Liver (tissue), 3 donors: ENCODE measurements at regions not wholly inside any gene's neighbourhood (a gene's known extent, or its start where the extent isn't known, plus 50 kb on each side); places are given as distances from the start of the nearest gene placed in this dataset.

ENCODE experiments used
- CTCF ChIP-seq: fragments of 150-350 bp; IDR thresholded peaks from 2 replicates; pipeline ENCODE4 v1.5.1; 2017; ENCODE audit warnings: improper control_type of control experiment, low read depth, low read length; ENCODE audit not compliant: missing input control
- EGR1 ChIP-seq, 2 donors: IDR thresholded peaks; 2 replicates each; pipeline ENCODE4 v1.6.1; 2016 to 2018; ENCODE audit warnings: antibody characterized with exemption in 2 of 2, low read depth in 2 of 2
- GABPA ChIP-seq, 2 donors: IDR thresholded peaks in 1 of 2; conservative IDR thresholded peaks in 1 of 2; 2 replicates each; pipeline ENCODE4 v1.6.1; 2016; ENCODE audit warnings: antibody characterized with exemption in 2 of 2, mild to moderate bottlenecking in 1 of 2, moderate library complexity in 1 of 2
- HNF4A ChIP-seq, 2 donors: conservative IDR thresholded peaks; 2 replicates each; pipeline ENCODE4 v1.6.1; 2016; ENCODE audit warnings: antibody characterized with exemption in 2 of 2, mild to moderate bottlenecking in 2 of 2
- RAD21 ChIP-seq, 2 donors: IDR thresholded peaks; 2 replicates each; pipeline ENCODE4 v1.6.1; 2016; ENCODE audit warnings: antibody characterized with exemption in 2 of 2, mild to moderate bottlenecking in 2 of 2
- RXRA ChIP-seq, 2 donors: IDR thresholded peaks; 2 replicates each; pipeline ENCODE4 v1.6.1; 2017 to 2018; ENCODE audit warnings: antibody characterized with exemption in 2 of 2, mild to moderate bottlenecking in 1 of 2
- TAF1 ChIP-seq: conservative IDR thresholded peaks from 2 replicates; pipeline ENCODE4 v1.6.1; 2016; ENCODE audit warnings: antibody characterized with exemption, mild to moderate bottlenecking
- YY1 ChIP-seq: IDR thresholded peaks from 2 replicates; pipeline ENCODE4 v1.6.1; 2016; ENCODE audit warnings: antibody characterized with exemption, mild to moderate bottlenecking
- TF ChIP-seq, protein P1 (sequence below): IDR thresholded peaks from 2 replicates; pipeline ENCODE4 v1.6.1; 2016; ENCODE audit warnings: antibody characterized with exemption, mild to moderate bottlenecking
- TF ChIP-seq, protein P2 (sequence below): IDR thresholded peaks from 2 replicates; pipeline ENCODE4 v1.6.1; 2016; ENCODE audit warnings: antibody characterized with exemption
- donor health status: healthy.
- donor health status: healthy.

DNA sequence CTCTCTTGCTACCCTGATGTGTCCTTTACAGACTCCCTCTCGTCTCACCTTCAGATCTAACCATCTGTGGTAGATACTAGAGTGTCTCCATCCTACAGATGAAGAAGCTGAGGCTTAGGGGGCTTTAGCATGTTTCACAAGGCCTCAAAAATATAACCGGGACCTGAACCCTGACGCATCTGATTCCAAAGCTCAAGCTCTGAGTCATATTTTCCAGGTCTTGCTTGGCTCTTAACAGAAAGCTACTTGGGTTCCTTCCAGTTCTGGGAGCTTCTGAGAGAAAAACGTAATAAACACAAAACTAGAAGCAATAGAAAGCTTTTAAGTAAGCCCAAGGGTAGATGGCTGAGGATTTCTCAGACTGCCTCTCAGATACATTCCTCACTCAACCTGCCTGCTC, 224.3 kb upstream of the EEF2KMT start:
- TF ChIP-seq CTCF = no peak
- no peak for TF ChIP-seq TAF1
- TF ChIP-seq, protein P1, sequence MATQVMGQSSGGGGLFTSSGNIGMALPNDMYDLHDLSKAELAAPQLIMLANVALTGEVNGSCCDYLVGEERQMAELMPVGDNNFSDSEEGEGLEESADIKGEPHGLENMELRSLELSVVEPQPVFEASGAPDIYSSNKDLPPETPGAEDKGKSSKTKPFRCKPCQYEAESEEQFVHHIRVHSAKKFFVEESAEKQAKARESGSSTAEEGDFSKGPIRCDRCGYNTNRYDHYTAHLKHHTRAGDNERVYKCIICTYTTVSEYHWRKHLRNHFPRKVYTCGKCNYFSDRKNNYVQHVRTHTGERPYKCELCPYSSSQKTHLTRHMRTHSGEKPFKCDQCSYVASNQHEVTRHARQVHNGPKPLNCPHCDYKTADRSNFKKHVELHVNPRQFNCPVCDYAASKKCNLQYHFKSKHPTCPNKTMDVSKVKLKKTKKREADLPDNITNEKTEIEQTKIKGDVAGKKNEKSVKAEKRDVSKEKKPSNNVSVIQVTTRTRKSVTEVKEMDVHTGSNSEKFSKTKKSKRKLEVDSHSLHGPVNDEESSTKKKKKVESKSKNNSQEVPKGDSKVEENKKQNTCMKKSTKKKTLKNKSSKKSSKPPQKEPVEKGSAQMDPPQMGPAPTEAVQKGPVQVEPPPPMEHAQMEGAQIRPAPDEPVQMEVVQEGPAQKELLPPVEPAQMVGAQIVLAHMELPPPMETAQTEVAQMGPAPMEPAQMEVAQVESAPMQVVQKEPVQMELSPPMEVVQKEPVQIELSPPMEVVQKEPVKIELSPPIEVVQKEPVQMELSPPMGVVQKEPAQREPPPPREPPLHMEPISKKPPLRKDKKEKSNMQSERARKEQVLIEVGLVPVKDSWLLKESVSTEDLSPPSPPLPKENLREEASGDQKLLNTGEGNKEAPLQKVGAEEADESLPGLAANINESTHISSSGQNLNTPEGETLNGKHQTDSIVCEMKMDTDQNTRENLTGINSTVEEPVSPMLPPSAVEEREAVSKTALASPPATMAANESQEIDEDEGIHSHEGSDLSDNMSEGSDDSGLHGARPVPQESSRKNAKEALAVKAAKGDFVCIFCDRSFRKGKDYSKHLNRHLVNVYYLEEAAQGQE = no peak
- TF ChIP-seq GABPA (IDR thresholded peaks at IDR 0.05 in 1 of 2, conservative IDR thresholded peaks at IDR 0.05 in 1 of 2) = no peak
- TF ChIP-seq, protein P2, sequence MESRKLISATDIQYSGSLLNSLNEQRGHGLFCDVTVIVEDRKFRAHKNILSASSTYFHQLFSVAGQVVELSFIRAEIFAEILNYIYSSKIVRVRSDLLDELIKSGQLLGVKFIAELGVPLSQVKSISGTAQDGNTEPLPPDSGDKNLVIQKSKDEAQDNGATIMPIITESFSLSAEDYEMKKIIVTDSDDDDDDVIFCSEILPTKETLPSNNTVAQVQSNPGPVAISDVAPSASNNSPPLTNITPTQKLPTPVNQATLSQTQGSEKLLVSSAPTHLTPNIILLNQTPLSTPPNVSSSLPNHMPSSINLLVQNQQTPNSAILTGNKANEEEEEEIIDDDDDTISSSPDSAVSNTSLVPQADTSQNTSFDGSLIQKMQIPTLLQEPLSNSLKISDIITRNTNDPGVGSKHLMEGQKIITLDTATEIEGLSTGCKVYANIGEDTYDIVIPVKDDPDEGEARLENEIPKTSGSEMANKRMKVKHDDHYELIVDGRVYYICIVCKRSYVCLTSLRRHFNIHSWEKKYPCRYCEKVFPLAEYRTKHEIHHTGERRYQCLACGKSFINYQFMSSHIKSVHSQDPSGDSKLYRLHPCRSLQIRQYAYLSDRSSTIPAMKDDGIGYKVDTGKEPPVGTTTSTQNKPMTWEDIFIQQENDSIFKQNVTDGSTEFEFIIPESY = no peak
- no peak for TF ChIP-seq RAD21 (IDR thresholded peaks at IDR 0.05)
- TF ChIP-seq RXRA (IDR thresholded peaks at IDR 0.05) = no peak
- no peak for TF ChIP-seq HNF4A (conservative IDR thresholded peaks at IDR 0.05)
- no peak for TF ChIP-seq YY1
- TF ChIP-seq EGR1 (IDR thresholded peaks at IDR 0.05; ENCODE audit: low read depth in 2 of 2) = no peak
